HEK293 (cell line): ENCODE measurements at regions not wholly inside any gene's neighbourhood (a gene's known extent, or its start where the extent isn't known, plus 50 kb on each side); places are given as distances from the start of the nearest gene placed in this dataset.

ENCODE experiments used
- CTCF ChIA-PET: fragments of 350-600 bp; formaldehyde crosslinking; extraction: SDS; loops from one replicate; lab custom pipeline; 2021; ENCODE audit warnings: antibody characterized with exemption; lab: Yijun Ruan, JAX
- POLR2A ChIA-PET: fragments of 300-600 bp; formaldehyde crosslinking; extraction: SDS; loops from one replicate; lab custom pipeline; 2020; ENCODE audit warnings: antibody characterized with exemption, inconsistent platforms; lab: Yijun Ruan, JAX
- H3K27ac ChIP-seq: fragments of 200-500 bp; sonication (Bioruptor generic); 2 replicates; pipeline ENCODE4 v1.5.1; 2014; ENCODE audit warnings: low read depth, low read length, control low read depth, inconsistent platforms; ENCODE audit errors: extremely low read depth
- H3K36me3 ChIP-seq, 2 experiments: fragments of 200-500 bp in 1 of 2; sonication (Bioruptor generic) in 1 of 2; 1 replicate in 1 of 2; 2 replicates in 1 of 2; pipeline ENCODE4 v1.5.1; 2014 to 2017; ENCODE audit warnings: inconsistent platforms in 2 of 2, low read length in 2 of 2; ENCODE audit not compliant: control insufficient read depth in 2 of 2, insufficient read depth in 1 of 2
- H3K4me1 ChIP-seq: fragments of 200-500 bp; sonication (Bioruptor generic); 2 replicates; pipeline ENCODE4 v1.5.1; 2014; ENCODE audit warnings: mild to moderate bottlenecking, low read length, inconsistent platforms; ENCODE audit not compliant: control insufficient read depth, insufficient read depth
- H3K4me3 ChIP-seq: 2 replicates; pipeline ENCODE4 v1.5.1; 2011; ENCODE audit warnings: low read depth, mild to moderate bottlenecking, control low read depth, low read length, moderate library complexity
- H3K9me3 ChIP-seq: fragments of 200-500 bp; sonication (Bioruptor generic); 2 replicates; pipeline ENCODE4 v1.5.1; 2014; ENCODE audit warnings: low read depth, low read length, inconsistent platforms; ENCODE audit not compliant: control insufficient read depth, insufficient read depth
- KLF16 ChIP-seq: fragments of 450-650 bp; formaldehyde crosslinking; IDR thresholded peaks from 2 replicates; pipeline ENCODE4 v1.5.1; 2017; ENCODE audit warnings: missing biosample characterization, missing genetic modification characterization
- MEIS1 ChIP-seq: sonication (generic); formaldehyde crosslinking; IDR thresholded peaks from 2 replicates; pipeline ENCODE4 v1.8.1; 2022; ENCODE audit warnings: missing genetic modification reagents, mild to moderate bottlenecking, borderline replicate concordance
- MYNN ChIP-seq: fragments of 450-650 bp; formaldehyde crosslinking; IDR thresholded peaks from 2 replicates; pipeline ENCODE4 v1.5.1; 2016; ENCODE audit warnings: missing biosample characterization, missing genetic modification characterization, borderline replicate concordance
- REPIN1 ChIP-seq: fragments of 450-650 bp; formaldehyde crosslinking; IDR thresholded peaks from 2 replicates; pipeline ENCODE4 v1.5.1; 2017; ENCODE audit warnings: missing biosample characterization, missing genetic modification characterization, low read depth
- SCRT2 ChIP-seq: fragments of 450-650 bp; formaldehyde crosslinking; IDR thresholded peaks from 2 replicates; pipeline ENCODE4 v1.5.1; 2016; ENCODE audit warnings: missing biosample characterization, missing genetic modification characterization
- SP2 ChIP-seq: fragments of 450-650 bp; formaldehyde crosslinking; IDR thresholded peaks from 2 replicates; pipeline ENCODE4 v1.5.1; 2016; ENCODE audit warnings: missing biosample characterization, missing genetic modification characterization
- WT1 ChIP-seq: fragments of 450-650 bp; formaldehyde crosslinking; IDR thresholded peaks from 2 replicates; pipeline ENCODE4 v1.5.1; 2016; ENCODE audit warnings: missing biosample characterization, missing genetic modification characterization
- ZNF10 ChIP-seq: fragments of 450-650 bp; formaldehyde crosslinking; IDR thresholded peaks from 2 replicates; pipeline ENCODE4 v1.5.1; 2017; ENCODE audit warnings: missing biosample characterization, missing genetic modification characterization
- ZNF121 ChIP-seq: fragments of 450-650 bp; formaldehyde crosslinking; IDR thresholded peaks from 2 replicates; pipeline ENCODE4 v1.5.1; 2016; ENCODE audit warnings: missing biosample characterization, missing genetic modification characterization
- ZNF16 ChIP-seq: fragments of 450-650 bp; formaldehyde crosslinking; IDR thresholded peaks from 2 replicates; pipeline ENCODE4 v1.5.1; 2016; ENCODE audit warnings: low read depth, missing biosample characterization, missing genetic modification characterization
- ZNF211 ChIP-seq: fragments of 450-650 bp; formaldehyde crosslinking; IDR thresholded peaks from 2 replicates; pipeline ENCODE4 v1.5.1; 2016; ENCODE audit warnings: low read depth, missing biosample characterization, missing genetic modification characterization
- ZNF354C ChIP-seq: fragments of 450-650 bp; formaldehyde crosslinking; IDR thresholded peaks from 2 replicates; pipeline ENCODE4 v1.5.1; 2016; ENCODE audit warnings: missing biosample characterization, missing genetic modification characterization, low read depth, borderline replicate concordance
- ZNF394 ChIP-seq: fragments of 450-650 bp; formaldehyde crosslinking; IDR thresholded peaks from 2 replicates; pipeline ENCODE4 v1.5.1; 2016; ENCODE audit warnings: missing biosample characterization, missing genetic modification characterization, mild to moderate bottlenecking, moderate library complexity, borderline replicate concordance
- ZNF549 ChIP-seq: fragments of 450-650 bp; IDR thresholded peaks from 2 replicates; pipeline ENCODE4 v1.5.1; 2018; ENCODE audit warnings: missing biosample characterization, missing genetic modification characterization, mild to moderate bottlenecking, inconsistent platforms, moderate library complexity
- ZNF561 ChIP-seq: fragments of 450-650 bp; IDR thresholded peaks from 2 replicates; pipeline ENCODE4 v1.5.1; 2018; ENCODE audit warnings: missing biosample characterization, missing genetic modification characterization, borderline replicate concordance
- ZNF596 ChIP-seq: fragments of 450-650 bp; IDR thresholded peaks from 2 replicates; pipeline ENCODE4 v1.5.0; 2018; ENCODE audit warnings: missing biosample characterization, mild to moderate bottlenecking, missing genetic modification characterization, moderate library complexity
- ZNF623 ChIP-seq: fragments of 450-650 bp; formaldehyde crosslinking; IDR thresholded peaks from 2 replicates; pipeline ENCODE4 v1.5.1; 2016; ENCODE audit warnings: missing biosample characterization, missing genetic modification characterization
- ZNF629 ChIP-seq: fragments of 450-650 bp; formaldehyde crosslinking; IDR thresholded peaks from 2 replicates; pipeline ENCODE4 v1.5.1; 2017; ENCODE audit warnings: missing biosample characterization, missing genetic modification characterization
- ZNF660 ChIP-seq: fragments of 450-650 bp; IDR thresholded peaks from 2 replicates; pipeline ENCODE4 v1.5.1; 2018; ENCODE audit warnings: missing biosample characterization, mild to moderate bottlenecking, missing genetic modification characterization
- ZNF664 ChIP-seq: fragments of 450-650 bp; formaldehyde crosslinking; IDR thresholded peaks from 2 replicates; pipeline ENCODE4 v1.5.1; 2016; ENCODE audit warnings: missing biosample characterization, missing genetic modification characterization
- ZNF776 ChIP-seq: fragments of 450-650 bp; formaldehyde crosslinking; IDR thresholded peaks from 2 replicates; pipeline ENCODE4 v1.5.0; 2017; ENCODE audit warnings: missing biosample characterization, missing genetic modification characterization, borderline replicate concordance
- TF ChIP-seq, protein P1 (sequence below): fragments of 450-650 bp; IDR thresholded peaks from 2 replicates; pipeline ENCODE4 v1.5.1; 2018; ENCODE audit warnings: missing biosample characterization, mild to moderate bottlenecking, missing genetic modification characterization
- TF ChIP-seq, protein P2 (sequence below): IDR thresholded peaks from 2 replicates; pipeline ENCODE4 v1.6.1; 2011; ENCODE audit warnings: mild to moderate bottlenecking, low read depth, low read length, borderline replicate concordance

DNA sequence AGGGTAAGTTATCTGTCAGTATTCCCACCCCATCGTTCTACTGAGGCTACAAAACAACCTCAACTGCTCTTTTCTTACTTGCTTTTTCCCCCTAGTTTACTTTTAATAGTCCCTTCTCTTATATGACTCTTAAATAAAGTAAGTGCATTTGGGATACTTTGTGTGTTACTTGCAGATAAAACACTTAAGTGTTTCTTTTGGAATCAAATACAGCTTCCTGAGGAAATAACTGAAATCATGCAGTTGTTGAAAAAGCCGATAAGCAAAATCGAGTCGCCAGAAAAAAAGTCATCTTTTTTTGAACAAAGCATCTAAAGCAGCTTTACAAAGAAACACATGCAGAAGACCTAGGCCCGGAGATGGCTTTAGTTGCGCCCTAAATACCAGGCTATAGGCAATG, 53.5 kb upstream of the EPB41L4A start:
- Histone ChIP-seq H3K4me3 (no peak overlapping the region), H3K9me3 (no peaks in the 10 kb centered on the region), H3K36me3 (no peaks in the 10 kb centered on the region)
- no peak for TF ChIP-seq WT1
- TF ChIP-seq, all 188 proteins: peak for 0
- CTCF ChIA-PET = no interaction called here
- H3K27ac ChIP-seq = no peak overlapping the region
- no peaks in the 10 kb centered on the region for H3K4me1 ChIP-seq
- POLR2A ChIA-PET = no interaction called here

- TF ChIP-seq ZNF776 (tag by site-specific recombination) = no peak
- TF ChIP-seq, protein P1, sequence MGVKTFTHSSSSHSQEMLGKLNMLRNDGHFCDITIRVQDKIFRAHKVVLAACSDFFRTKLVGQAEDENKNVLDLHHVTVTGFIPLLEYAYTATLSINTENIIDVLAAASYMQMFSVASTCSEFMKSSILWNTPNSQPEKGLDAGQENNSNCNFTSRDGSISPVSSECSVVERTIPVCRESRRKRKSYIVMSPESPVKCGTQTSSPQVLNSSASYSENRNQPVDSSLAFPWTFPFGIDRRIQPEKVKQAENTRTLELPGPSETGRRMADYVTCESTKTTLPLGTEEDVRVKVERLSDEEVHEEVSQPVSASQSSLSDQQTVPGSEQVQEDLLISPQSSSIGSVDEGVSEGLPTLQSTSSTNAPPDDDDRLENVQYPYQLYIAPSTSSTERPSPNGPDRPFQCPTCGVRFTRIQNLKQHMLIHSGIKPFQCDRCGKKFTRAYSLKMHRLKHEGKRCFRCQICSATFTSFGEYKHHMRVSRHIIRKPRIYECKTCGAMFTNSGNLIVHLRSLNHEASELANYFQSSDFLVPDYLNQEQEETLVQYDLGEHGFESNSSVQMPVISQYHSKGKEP (tag by site-specific recombination) = no peak
- TF ChIP-seq ZNF16 = no peak
- TF ChIP-seq ZNF394 = no peak
- TF ChIP-seq ZNF549 (tag by site-specific recombination) = no peak
- TF ChIP-seq MYNN (tag by site-specific recombination) = no peak
- TF ChIP-seq ZNF664 (tag by site-specific recombination) = no peak
- no peak for TF ChIP-seq ZNF623 (tag by site-specific recombination)
- TF ChIP-seq SP2 (tag by site-specific recombination) = no peak
- TF ChIP-seq KLF16 (tag by site-specific recombination) = no peak
- no peak for TF ChIP-seq ZNF596
- TF ChIP-seq MEIS1 = no peak
- TF ChIP-seq, protein P2, sequence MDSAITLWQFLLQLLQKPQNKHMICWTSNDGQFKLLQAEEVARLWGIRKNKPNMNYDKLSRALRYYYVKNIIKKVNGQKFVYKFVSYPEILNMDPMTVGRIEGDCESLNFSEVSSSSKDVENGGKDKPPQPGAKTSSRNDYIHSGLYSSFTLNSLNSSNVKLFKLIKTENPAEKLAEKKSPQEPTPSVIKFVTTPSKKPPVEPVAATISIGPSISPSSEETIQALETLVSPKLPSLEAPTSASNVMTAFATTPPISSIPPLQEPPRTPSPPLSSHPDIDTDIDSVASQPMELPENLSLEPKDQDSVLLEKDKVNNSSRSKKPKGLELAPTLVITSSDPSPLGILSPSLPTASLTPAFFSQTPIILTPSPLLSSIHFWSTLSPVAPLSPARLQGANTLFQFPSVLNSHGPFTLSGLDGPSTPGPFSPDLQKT = no peak
- no peak for TF ChIP-seq ZNF121 (tag by site-specific recombination)
- TF ChIP-seq ZNF354C (tag by site-specific recombination) = no peak
- no peak for TF ChIP-seq REPIN1 (tag by site-specific recombination)
- TF ChIP-seq ZNF561 (tag by site-specific recombination) = no peak
- TF ChIP-seq ZNF660 = no peak
- no peak for TF ChIP-seq ZNF211 (tag by site-specific recombination)
- CTCF ChIA-PET = interaction anchor here (2.0 kb wide), 1 partner anchor 18 kb away, joined by 7 read pairs; no protein-coding TSS in a partner anchor
Observed at GRCh38 chr5:112473989-112474388, 54.9 kb upstream of the EPB41L4A start.

DNA sequence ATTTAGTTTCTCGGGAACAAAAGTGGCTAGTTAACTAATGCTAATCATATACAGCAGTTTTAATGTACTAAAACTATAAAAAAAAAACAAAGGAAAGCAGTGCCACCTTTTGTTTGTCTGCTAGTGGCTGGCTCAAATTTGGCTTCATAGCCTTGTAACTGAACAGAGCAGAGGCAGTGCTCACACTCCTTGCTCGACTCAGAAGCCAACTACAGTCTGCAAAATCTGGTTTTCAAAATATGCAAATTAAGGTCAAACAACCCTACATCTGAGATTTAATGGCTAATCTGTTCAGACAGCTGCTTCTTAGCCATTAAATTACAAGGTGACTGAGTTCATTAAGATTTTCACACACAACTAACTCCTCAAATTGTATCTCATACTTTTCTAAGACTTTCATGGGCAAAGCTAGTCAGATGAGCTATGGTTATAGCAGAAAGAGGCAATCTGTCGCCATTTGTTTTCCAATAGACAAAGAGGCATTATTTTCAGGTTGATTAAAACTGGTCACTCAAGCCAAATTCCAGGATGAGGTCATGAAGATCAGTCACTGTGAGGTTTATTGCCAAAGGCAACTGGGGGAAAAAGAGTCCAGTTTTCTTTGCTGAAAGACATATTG, 56.8 kb upstream of the EPB41L4A start:
- Histone ChIP-seq H3K9me3 (no peaks in the 10 kb centered on the region), H3K36me3 (no peaks in the 10 kb centered on the region), H3K4me3 (no peak overlapping the region), H3K4me1 (peaks cover 2% of the 10 kb centered on the region; the same call in 1 of the 2 replicates), H3K27ac (no peak overlapping the region)
- TF ChIP-seq ZNF10 (tag by site-specific recombination) (no peak), SCRT2 (tag by site-specific recombination) (no peak), ZNF629 (0 out of 2 replicates have a peak, but pooled peaks have one; percentile 12)
- POLR2A ChIA-PET = no interaction called here
- CTCF ChIA-PET = interaction anchor here (2.9 kb wide), 1 partner anchor 16 kb away, joined by 18 read pairs; no protein-coding TSS in a partner anchor

More at GRCh38 chr5:112473989-112474388, 54.9 kb upstream of the EPB41L4A start:
- POLR2A ChIA-PET = no interaction called here
- no peaks in the 10 kb centered on the region for H3K4me1 ChIP-seq
- no peak overlapping the region for H3K4me3 ChIP-seq
- no peaks in the 10 kb centered on the region for H3K36me3 ChIP-seq
- no peak overlapping the region for H3K27ac ChIP-seq
- H3K9me3 ChIP-seq = no peaks in the 10 kb centered on the region
